Cardiac muscle cell (in vitro differentiated cells and primary cell): ENCODE measurements at regions not wholly inside any gene's neighbourhood (a gene's known extent, or its start where the extent isn't known, plus 50 kb on each side); places are given as distances from the start of the nearest gene placed in this dataset.

Experiments used
- DNase-seq, 2 donors: peaks; one replicate each; pipeline versions ENCODE4 v3.0.0 to v3.0.0-alpha.2; 2010 to 2017; ENCODE audit warnings: low read depth in 1 of 2, low spot score in 1 of 2
- H3K27ac ChIP-seq: fragments of 200-600 bp; sonication (generic); 2 replicates; pipeline ENCODE4 v1.5.1; 2016
- H3K27me3 ChIP-seq: fragments of 200-600 bp; sonication (generic); 2 replicates; pipeline ENCODE4 v1.6.0; 2016; ENCODE audit warnings: control low read depth
- H3K36me3 ChIP-seq: fragments of 200-600 bp; sonication (generic); 2 replicates; pipeline ENCODE4 v1.5.1; 2016; ENCODE audit warnings: control low read depth
- H3K4me1 ChIP-seq: fragments of 200-600 bp; sonication (generic); 2 replicates; pipeline ENCODE4 v1.8.1; 2017; ENCODE audit warnings: low read depth, mild to moderate bottlenecking, mixed run types
- H3K4me3 ChIP-seq: fragments of 200-600 bp; sonication (generic); 2 replicates; pipeline ENCODE4 v1.5.1; 2016; ENCODE audit warnings: mild to moderate bottlenecking
- H3K9me3 ChIP-seq: fragments of 200-600 bp; sonication (generic); 2 replicates; pipeline ENCODE4 v1.5.1; 2017; ENCODE audit warnings: low read depth, mild to moderate bottlenecking, control low read depth
- CTCF ChIP-seq: IDR thresholded peaks from 2 replicates; pipeline ENCODE4 v1.5.1; 2012; ENCODE audit warnings: low read depth, mild to moderate bottlenecking, low read length

DNA sequence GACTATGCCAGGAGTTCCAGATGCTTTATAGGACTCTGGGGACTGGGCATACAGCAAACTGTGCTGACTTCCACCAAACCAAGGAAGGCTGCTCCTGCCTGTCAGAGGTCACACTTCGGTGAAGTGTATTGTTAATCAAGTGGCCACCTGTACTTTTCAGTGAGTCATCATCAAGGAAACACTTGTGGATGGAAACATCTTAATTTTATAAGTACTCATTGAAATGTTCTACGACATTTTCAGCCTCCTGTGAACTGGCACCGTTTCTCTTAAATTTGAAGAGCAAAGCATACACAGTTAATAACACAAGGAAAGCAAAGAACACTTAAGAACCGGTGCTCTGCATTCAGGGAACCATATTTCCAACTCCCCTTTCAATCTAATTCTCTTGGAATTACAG is 801.7 kb upstream of the DPPA4 start:
- no peak overlapping the region for H3K27ac ChIP-seq
- no peaks in the 10 kb centered on the region for H3K27me3 ChIP-seq

DNA sequence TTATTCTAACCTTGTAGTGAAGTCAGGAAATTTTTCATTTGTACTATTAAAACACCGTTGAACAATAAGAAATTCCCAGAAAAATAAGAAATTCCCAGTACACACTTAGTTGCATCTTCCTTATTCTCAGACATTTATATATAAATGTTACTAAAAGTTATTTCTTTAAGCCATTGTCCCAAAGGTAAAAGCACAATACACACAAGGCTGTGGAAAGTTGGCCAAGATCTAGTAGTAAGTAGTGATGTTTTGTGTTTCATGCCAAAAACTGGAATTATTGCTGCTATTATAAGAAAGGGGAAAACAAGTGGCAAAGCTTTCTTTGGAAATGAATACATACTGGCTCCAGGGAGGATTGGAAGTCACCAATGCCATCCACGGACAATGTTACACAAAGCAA is 802.5 kb upstream of the DPPA4 start:
- no peaks in the 10 kb centered on the region for H3K4me1 ChIP-seq
- no peaks in the 10 kb centered on the region for H3K36me3 ChIP-seq
- no peak overlapping the region for H3K4me3 ChIP-seq
- DNase-seq, result no peak
- H3K27ac ChIP-seq, result no peak overlapping the region
- H3K27me3 ChIP-seq, result no peaks in the 10 kb centered on the region
- no peak for TF ChIP-seq CTCF
- H3K9me3 ChIP-seq, result no peaks in the 10 kb centered on the region

More for the DNA sequence above, 801.7 kb upstream of the DPPA4 start:
- DNase-seq, result no peak
- H3K9me3 ChIP-seq, result no peaks in the 10 kb centered on the region
- H3K36me3 ChIP-seq, result no peaks in the 10 kb centered on the region
- no peak overlapping the region for H3K4me3 ChIP-seq
- no peaks in the 10 kb centered on the region for H3K4me1 ChIP-seq
- TF ChIP-seq CTCF, result no peak

- Histone ChIP-seq H3K4me1 (no peaks in the 10 kb centered on the region), H3K27ac (no peak overlapping the region), H3K36me3 (no peaks in the 10 kb centered on the region), H3K4me3 (no peak overlapping the region), H3K9me3 (no peaks in the 10 kb centered on the region), H3K27me3 (no peaks in the 10 kb centered on the region)
- no peak for DNase-seq
- TF ChIP-seq CTCF, result no peak
These were observed 812.4 kb upstream of the DPPA4 start for GRCh38 chr3:110149763-110150162.

DNA sequence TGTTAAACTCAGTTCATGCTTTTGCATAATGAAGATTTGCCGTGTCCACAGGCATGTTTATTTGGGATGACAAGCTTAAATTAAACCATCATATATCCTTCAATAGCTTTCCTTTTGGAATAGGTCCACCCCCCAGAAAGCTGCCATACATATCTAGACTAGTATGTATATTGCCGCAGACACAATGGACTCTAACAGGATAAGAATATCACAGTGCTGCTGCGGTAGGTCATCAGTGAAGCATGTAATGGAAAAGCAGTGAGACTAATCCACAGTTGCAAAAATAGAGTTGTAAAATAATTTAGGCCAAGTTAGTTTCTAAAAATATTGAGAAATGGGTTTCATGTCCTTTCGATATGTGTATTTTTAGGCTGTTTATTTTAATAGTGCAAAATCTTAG is 819.9 kb upstream of the DPPA4 start:
- Histone ChIP-seq H3K36me3 (no peaks in the 10 kb centered on the region), H3K27me3 (no peaks in the 10 kb centered on the region), H3K9me3 (no peaks in the 10 kb centered on the region), H3K27ac (no peak overlapping the region), H3K4me1 (no peaks in the 10 kb centered on the region), H3K4me3 (no peak overlapping the region)
- no peak for DNase-seq
- no peak for TF ChIP-seq CTCF

- Histone ChIP-seq H3K9me3 (no peaks in the 10 kb centered on the region), H3K36me3 (no peaks in the 10 kb centered on the region), H3K27ac (no peak overlapping the region), H3K27me3 (no peaks in the 10 kb centered on the region), H3K4me1 (peaks cover 5% of the 10 kb centered on the region), H3K4me3 (no peak overlapping the region)
- no peak for DNase-seq
- no peak for TF ChIP-seq CTCF
These were observed 827.5 kb upstream of the DPPA4 start for GRCh38 chr3:110164632-110165369.
